DND-41 (cell line): ENCODE measurements at regions not wholly inside any gene's neighbourhood (a gene's known extent, or its start where the extent isn't known, plus 50 kb on each side); places are given as distances from the start of the nearest gene placed in this dataset.

Experiments
- CTCF ChIP-seq: IDR thresholded peaks from 2 replicates; pipeline ENCODE4 v1.5.1; 2012; ENCODE audit warnings: borderline replicate concordance, low read length, moderate library complexity, mild to moderate bottlenecking; ENCODE audit not compliant: poor library complexity, severe bottlenecking; ENCODE audit errors: extremely low read depth
- EZH2 ChIP-seq: IDR thresholded peaks from 3 replicates; pipeline ENCODE4 v1.6.1; 2012; ENCODE audit warnings: borderline replicate concordance, low read depth, mild to moderate bottlenecking, moderate library complexity, low read length, inconsistent platforms; ENCODE audit not compliant: severe bottlenecking

- TF ChIP-seq CTCF: no peak
- no peak for TF ChIP-seq EZH2
Observed at GRCh38 chr7:46812101-46812675, 769.7 kb downstream of the TNS3 start.
